Transverse colon (tissue), 4 donors: ENCODE measurements at regions not wholly inside any gene's neighbourhood (a gene's known extent, or its start where the extent isn't known, plus 50 kb on each side); places are given as distances from the start of the nearest gene placed in this dataset.

ENCODE experiments used
- DNase-seq: peaks from one replicate; pipeline ENCODE4 v3.0.0-alpha.2; 2019
- H3K27ac ChIP-seq, 4 donors: fragments of 200-600 bp; sonication (generic); 2 replicates each; pipeline ENCODE4 v1.5.1; 2016 to 2018; ENCODE audit warnings: inconsistent platforms in 4 of 4
- H3K27me3 ChIP-seq: fragments of 200-600 bp; sonication (generic); 2 replicates; pipeline ENCODE4 v1.5.1; 2017; ENCODE audit warnings: inconsistent platforms
- H3K36me3 ChIP-seq, 4 donors: fragments of 200-600 bp; sonication (generic); 2 replicates each; pipeline ENCODE4 v1.5.1; 2017 to 2019; ENCODE audit warnings: inconsistent platforms in 4 of 4
- H3K4me1 ChIP-seq, 4 donors: fragments of 200-600 bp; sonication (generic); 2 replicates each; pipeline ENCODE4 v1.5.1; 2017 to 2020; ENCODE audit warnings: inconsistent platforms in 4 of 4
- H3K4me3 ChIP-seq, 4 donors: fragments of 200-600 bp; sonication (generic); 1 replicate in 1 of 4; 2 replicates in 3 of 4; pipeline versions ENCODE4 v1.5.1 to v1.6.1; 2017 to 2019; ENCODE audit warnings: inconsistent platforms in 4 of 4
- H3K9me3 ChIP-seq, 2 donors: fragments of 200-600 bp; sonication (generic); 2 replicates each; pipeline ENCODE4 v1.5.1; 2017 to 2019; ENCODE audit warnings: inconsistent platforms in 2 of 2
- EP300 ChIP-seq: sonication (generic); formaldehyde crosslinking; IDR thresholded peaks from one replicate; pipeline ENCODE4 v1.6.1; 2017; ENCODE audit warnings: antibody characterized with exemption, low read depth
- POLR2A ChIP-seq: fragments of 450-650 bp; IDR thresholded peaks from one replicate; pipeline ENCODE4 v1.6.1; 2016; ENCODE audit warnings: antibody characterized with exemption, mild to moderate bottlenecking, moderate library complexity
- POLR2AphosphoS5 ChIP-seq, 3 donors: sonication (generic); formaldehyde crosslinking; IDR thresholded peaks; one replicate each; pipeline ENCODE4 v1.6.1; 2016; ENCODE audit warnings: antibody characterized with exemption in 3 of 3
- WGBS, 2 donors: methylation state at CpG; one replicate each; pipeline ENCODE4 v1.1.5; 2018; ENCODE audit warnings: low coverage in 1 of 2; 5-methylcytosine and 5-hydroxymethylcytosine counted together
- in situ Hi-C, 4 donors: fragments of 200-750 bp; cut with MboI; loops; one replicate each; pipeline versions ENCODE4 v1.15.0 to v1.15.1; 2017; ENCODE audit warnings: low sequenced_read_pairs in 3 of 4, low pct_ligation_motif_present in 1 of 4, low pct_unique_long_range_greater_than_20kb in 1 of 4
- intact Hi-C: fragments of 100-400 bp; cut with DNase I; formaldehyde crosslinking; loops from one replicate; pipeline ENCODE4 v1.15.1; 2023; ENCODE audit warnings: low total_unique reads
- TF ChIP-seq, protein P1 (sequence below), 5 experiments: fragments of 200-600 bp in 3 of 5; fragments of 450-650 bp in 2 of 5; sonication (generic) in 3 of 5; IDR thresholded peaks; 1 replicate in 2 of 5; 2 replicates in 3 of 5; pipeline ENCODE4 v1.5.1; 2016 to 2017; ENCODE audit warnings: antibody characterized with exemption in 5 of 5, inconsistent platforms in 3 of 5, mild to moderate bottlenecking in 2 of 5, moderate library complexity in 1 of 5

DNA sequence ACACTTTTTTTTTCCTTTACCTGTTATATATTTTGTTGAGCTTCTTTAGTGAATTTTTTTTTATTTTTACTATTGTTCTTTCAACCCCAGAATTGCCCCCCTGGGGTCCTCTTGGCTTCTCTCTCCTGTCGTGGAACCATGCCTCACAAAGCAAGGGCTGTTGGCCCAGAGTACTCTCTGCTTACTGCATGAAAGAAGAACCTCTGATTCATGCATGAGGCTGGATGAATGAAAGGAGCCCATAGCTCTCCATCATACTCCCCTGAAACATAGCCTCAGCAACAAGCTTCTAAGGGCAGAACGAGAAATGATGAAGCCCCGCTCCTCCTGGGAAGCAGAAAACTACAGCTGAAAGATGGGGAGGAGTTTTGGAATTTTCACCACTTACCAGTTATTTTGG is 1441.0 kb downstream of the BRINP3 start:
- intact Hi-C loops = no loop called here

DNA sequence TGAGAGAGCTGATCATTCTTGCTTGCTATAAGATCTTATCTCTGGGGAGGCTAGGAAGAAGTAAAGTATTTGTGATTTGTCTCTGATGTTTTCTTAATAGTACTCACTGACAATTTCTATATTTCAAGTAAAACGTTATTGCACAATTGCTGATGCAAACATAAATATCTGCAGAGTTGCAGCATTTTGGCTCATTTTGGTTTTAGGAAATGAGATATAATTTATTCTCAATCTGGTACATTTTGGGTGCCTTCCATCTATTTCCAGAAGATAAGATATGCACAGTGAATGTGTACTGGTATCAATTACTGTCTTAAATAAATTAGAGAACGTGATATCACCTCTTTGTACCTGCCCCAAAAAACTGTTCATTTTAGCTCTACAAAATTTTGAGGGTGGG is 1431.5 kb downstream of the BRINP3 start:
- WGBS, 2 donors = 46 to 58% methylated on average over 2 of the region's 2 CpGs
- Histone ChIP-seq H3K4me3 (no peak overlapping the region), H3K9me3 (no peaks in the 10 kb centered on the region), H3K27me3 (no peaks in the 10 kb centered on the region), H3K27ac (no peak overlapping the region), H3K4me1 (no peaks in the 10 kb centered on the region), H3K36me3 (no peaks in the 10 kb centered on the region)
- in situ Hi-C loops (no loop called here), intact Hi-C loops (no loop called here)
- DNase-seq = no peak
- TF ChIP-seq EP300 (no peak), POLR2AphosphoS5 (IDR thresholded peaks at IDR 0.05) (no peak), POLR2A (no peak)
- TF ChIP-seq, protein P1, sequence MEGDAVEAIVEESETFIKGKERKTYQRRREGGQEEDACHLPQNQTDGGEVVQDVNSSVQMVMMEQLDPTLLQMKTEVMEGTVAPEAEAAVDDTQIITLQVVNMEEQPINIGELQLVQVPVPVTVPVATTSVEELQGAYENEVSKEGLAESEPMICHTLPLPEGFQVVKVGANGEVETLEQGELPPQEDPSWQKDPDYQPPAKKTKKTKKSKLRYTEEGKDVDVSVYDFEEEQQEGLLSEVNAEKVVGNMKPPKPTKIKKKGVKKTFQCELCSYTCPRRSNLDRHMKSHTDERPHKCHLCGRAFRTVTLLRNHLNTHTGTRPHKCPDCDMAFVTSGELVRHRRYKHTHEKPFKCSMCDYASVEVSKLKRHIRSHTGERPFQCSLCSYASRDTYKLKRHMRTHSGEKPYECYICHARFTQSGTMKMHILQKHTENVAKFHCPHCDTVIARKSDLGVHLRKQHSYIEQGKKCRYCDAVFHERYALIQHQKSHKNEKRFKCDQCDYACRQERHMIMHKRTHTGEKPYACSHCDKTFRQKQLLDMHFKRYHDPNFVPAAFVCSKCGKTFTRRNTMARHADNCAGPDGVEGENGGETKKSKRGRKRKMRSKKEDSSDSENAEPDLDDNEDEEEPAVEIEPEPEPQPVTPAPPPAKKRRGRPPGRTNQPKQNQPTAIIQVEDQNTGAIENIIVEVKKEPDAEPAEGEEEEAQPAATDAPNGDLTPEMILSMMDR (IDR thresholded peaks at IDR 0.05) = no peak

More for the DNA sequence above, 1441.0 kb downstream of the BRINP3 start:
- Histone ChIP-seq H3K9me3 (no peaks in the 10 kb centered on the region), H3K36me3 (no peaks in the 10 kb centered on the region), H3K27me3 (no peaks in the 10 kb centered on the region), H3K27ac (no peak overlapping the region), H3K4me3 (no peak overlapping the region), H3K4me1 (no peaks in the 10 kb centered on the region)
- TF ChIP-seq, protein P1 (IDR thresholded peaks at IDR 0.05) = no peak
- TF ChIP-seq EP300 = no peak
- TF ChIP-seq POLR2A = no peak
- TF ChIP-seq POLR2AphosphoS5 (IDR thresholded peaks at IDR 0.05) = no peak
- in situ Hi-C loops = no loop called here
- no peak for DNase-seq
- 56 to 62% methylated on average over 1 to 3 of the region's 3 CpGs for WGBS, 2 donors

DNA sequence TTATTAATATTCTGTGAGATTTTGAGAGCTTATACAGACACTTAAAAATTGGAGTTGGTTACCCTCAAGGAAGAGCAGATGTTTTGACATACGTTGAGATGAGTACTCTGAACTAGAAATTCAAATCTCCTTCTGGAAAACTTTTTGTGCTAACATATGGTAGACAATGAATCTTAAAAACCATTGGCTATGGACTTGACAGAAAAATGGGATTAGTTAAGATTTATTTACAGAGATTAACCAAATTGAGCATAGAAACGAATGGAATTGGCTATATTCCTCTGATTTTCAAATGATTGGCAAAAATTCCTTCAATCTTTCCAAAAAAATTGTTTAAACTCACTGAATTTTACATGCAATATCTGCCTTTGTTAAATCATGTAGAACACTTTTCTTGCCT is 1392.9 kb downstream of the BRINP3 start:
- intact Hi-C loops = no loop called here
- Histone ChIP-seq H3K9me3 (no peaks in the 10 kb centered on the region), H3K27ac (no peak overlapping the region), H3K27me3 (no peaks in the 10 kb centered on the region), H3K4me3 (no peak overlapping the region), H3K4me1 (no peaks in the 10 kb centered on the region), H3K36me3 (no peaks in the 10 kb centered on the region)
- TF ChIP-seq POLR2AphosphoS5 (IDR thresholded peaks at IDR 0.05) = no peak
- TF ChIP-seq EP300 = no peak
- TF ChIP-seq, protein P1 (IDR thresholded peaks at IDR 0.05) = no peak
- TF ChIP-seq POLR2A = no peak
- DNase-seq = no peak
- 19 to 20% methylated on average over 2 of the region's 2 CpGs for WGBS, 2 donors
- in situ Hi-C loops = no loop called here

DNA sequence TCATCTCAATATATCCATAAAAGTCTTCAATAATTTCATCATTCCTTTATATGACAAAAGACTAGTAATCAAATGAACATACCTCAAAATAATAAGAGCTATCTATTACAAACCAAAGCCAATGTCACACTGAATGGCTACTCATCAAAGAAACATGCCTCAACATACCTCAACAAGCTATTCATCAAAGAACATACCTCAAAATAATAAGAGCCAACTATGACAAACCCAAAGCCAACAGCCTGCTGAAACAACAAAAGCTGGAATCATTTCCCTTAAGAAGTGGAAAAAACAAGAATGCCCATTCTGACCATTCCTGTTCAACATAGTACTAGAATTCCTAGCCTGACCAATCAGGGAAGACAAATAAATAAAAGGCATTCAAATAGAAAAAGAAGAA is 1373.7 kb downstream of the BRINP3 start:
- TF ChIP-seq, protein P1 (IDR thresholded peaks at IDR 0.05) = no peak
- TF ChIP-seq POLR2AphosphoS5 (IDR thresholded peaks at IDR 0.05) (no peak), EP300 (no peak), POLR2A (no peak)
- Histone ChIP-seq H3K9me3 (no peaks in the 10 kb centered on the region), H3K4me1 (no peaks in the 10 kb centered on the region), H3K27me3 (no peaks in the 10 kb centered on the region), H3K4me3 (no peak overlapping the region), H3K27ac (no peak overlapping the region), H3K36me3 (no peaks in the 10 kb centered on the region)
- no peak for DNase-seq
- intact Hi-C loops (no loop called here), in situ Hi-C loops (no loop called here)
